Dermis microvascular lymphatic vessel endothelial cell (primary cell): ENCODE measurements at regions not wholly inside any gene's neighbourhood (a gene's known extent, or its start where the extent isn't known, plus 50 kb on each side); places are given as distances from the start of the nearest gene placed in this dataset.
"Not testable (repeated sequence)": the region's sequence is repeated elsewhere in the genome, so short reads cannot be mapped to it uniquely, and the experiment has no call there.

Experiments
- DNase-seq, 2 donors: peaks; one replicate each; pipeline versions ENCODE4 v3.0.0 to v3.0.0-alpha.2; 2010; ENCODE audit warnings: low read depth in 2 of 2

- no peak for DNase-seq
These were observed 64.8 kb upstream of the TBC1D3K start for GRCh38 chr17:37859451-37859850.

DNA sequence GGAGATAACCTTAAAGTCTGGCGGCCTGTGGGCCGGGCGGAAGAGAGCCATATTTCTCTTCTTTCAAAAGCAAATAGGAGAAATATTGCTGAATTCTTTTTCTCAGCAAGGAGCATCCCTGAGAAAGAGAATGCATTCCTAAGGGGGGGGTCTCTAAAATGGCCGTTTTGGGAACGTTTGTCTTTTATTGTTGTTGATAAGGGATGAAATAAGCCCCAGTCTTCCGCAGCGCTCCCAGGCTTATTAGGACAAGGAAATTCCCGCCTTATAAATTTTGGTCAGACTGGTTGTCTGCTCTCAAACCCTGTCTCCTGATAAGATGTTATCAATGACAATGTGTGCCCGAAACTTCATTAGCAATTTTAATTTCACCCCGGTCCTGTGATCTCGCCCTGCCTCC lies 65.8 kb upstream of the TBC1D3K start:
- DNase-seq, result not testable (repeated sequence)

DNA sequence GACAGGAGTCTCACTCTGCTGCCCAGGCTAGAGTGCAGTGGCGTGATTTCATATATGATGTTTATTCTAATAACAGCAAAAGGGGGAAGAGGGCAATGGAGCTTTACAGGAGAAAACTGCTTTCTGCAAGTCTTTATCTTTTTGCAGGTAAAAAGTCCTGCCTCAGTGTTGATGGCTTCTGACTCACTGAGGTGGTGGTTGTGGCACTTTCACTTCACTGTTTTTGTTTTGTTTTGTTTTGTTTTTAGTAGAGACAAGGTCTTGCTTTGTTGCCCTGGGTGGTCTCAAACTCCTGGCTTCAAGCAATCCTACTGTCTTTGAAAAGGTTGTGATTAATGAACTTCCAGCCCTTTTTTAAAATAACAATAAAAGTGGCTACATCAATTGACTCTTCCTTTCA lies 68.0 kb upstream of the TBC1D3K start:
- DNase-seq, result no peak

- no peak for DNase-seq
These were observed 74.6 kb upstream of the TBC1D3K start for GRCh38 chr17:37849617-37849972.

- DNase-seq, result peak in 1 of 2 donors; percentile 61
These were observed 75.3 kb upstream of the TBC1D3K start for GRCh38 chr17:37848690-37849616.

GRCh38 chr17:37847811-37848331 lies 76.3 kb upstream of the TBC1D3K start:
- DNase-seq, result no peak

- DNase-seq, result no peak
These were observed 77.1 kb upstream of the TBC1D3K start for GRCh38 chr17:37847102-37847501.

DNA sequence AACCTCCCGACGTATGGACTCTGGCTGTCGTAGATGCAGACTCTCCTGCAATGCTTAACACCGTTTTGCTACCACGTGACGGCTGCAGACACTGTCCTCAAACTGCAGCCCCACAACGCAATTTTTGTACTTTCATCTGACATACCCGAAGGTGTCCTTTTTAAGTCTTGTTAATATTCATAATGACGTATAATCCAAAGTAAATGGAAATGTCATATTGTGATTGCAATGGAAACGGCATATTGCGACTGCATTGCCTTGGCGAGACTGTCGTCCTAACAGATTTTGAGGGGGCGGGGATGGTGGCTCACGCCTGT lies 79.3 kb upstream of the TBC1D3K start:
- DNase-seq, result no peak

DNA sequence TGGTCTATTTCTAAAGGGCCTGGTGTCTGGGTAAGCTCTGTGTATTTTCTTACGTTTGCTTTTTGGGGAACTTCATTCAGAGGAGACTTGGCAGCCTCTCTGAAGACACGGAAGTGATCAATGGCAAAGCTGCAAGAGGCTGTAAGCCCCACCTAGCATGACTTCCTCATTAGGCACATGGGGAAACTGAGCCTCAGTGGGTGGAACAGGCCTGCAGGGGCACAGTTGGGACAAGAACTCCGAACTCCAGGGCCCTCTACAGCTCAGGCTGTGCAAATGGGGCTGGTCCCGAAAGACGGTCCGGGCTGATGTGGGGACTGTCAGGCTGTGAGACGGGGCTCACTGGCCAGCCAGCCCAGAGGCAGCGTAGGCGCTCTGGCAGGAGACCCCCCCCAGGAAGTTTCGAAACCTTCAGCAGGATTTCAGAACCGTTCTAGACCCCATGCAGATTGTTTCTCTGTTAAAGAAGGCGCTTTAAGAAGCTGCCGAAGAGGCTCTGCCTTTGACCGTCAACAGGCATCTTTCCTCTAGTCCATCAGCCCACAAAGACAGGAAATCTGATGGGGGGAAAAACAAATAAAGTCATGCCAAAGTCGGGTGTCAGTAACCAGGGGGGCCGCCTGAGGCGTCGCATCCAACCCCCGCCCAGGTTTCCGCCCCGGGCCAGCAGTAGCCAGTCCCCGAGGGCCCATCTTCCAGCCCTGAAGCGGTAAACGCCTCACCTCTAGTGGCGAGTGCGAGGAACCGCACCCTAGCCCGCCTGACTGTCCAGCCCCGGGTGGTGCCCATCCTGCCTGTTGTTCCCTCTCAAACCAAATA lies 79.8 kb upstream of the TBC1D3K start:
- peak in 1 of 2 donors; percentile 65 for DNase-seq

DNA sequence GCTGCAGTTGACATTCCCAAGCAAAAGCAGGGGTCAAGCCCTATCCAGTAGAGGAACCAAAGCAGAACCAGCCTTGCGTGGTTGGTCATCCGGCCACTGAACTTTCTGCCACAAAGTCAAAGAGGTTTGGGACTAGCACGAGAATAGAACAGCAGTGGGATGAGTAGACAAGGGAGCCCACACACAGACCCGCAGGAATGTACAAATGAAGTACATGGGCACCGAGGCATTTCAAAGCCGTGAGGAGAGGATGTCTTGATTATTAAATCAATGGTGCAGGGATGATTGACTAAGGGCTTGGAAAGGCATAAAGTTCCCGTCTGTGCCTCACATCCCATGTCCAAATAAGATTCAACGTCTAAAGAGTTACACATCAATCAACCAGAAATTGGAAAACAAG lies 81.8 kb upstream of the TBC1D3K start:
- DNase-seq, result no peak

DNA sequence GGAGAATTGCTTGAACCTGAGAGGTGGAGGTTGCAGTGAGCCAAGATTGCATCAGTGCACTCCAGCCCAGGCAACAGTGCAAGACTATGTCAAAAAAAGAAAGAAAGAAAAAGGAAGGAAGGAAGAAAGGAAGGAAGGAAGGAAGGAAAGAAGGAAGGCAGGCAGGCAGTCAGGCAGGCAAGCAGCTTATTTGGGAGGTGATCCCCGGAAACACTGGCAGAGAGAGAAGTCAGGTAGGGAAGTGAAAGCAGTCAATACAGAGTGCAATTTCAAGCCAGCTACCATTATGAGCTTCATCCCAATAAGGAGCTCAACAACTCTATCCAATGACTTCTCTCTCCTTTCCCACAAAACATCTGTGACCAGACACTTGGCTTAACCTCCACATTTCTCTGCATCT lies 83.0 kb upstream of the TBC1D3K start:
- DNase-seq, result no peak

- no peak for DNase-seq
These were observed 83.6 kb upstream of the TBC1D3K start for GRCh38 chr17:37840576-37840975.

DNA sequence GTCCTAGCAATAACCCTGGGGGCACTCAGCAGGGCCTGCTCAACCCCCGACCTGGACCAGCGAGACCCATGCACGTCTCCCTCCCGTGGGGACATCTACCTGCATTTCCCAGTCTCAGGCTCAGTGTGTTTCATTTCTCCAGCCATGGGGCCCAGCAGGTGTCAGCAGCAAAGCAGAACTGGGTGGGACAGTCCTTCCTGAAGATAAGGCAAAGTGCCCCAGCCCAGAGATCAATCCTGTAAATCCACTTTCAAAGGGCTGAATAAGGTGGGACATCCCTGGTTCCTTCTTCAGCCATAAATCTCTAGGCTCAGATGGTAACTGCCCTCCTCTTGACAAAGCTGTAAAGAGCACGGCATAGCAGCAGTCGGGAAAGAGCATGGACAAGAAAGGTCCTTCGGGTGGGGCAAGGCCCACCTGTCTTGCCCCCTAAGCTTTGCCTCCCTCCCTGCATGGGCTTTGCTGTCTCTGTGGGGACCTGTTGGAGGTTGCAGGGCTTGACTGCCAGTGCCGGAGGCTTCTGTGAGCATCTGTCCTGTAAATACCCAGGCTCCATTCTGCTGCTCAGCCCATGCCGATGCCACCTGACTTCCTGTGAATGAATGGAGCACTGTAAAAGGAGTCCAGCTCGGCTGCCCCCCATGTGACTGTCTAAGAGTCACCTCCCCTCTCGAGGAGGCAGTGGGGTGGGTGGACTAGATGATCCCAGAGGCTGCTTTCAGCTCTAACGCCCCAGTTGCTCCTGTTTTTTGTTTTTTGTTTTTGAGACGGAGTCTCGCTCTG lies 84.8 kb upstream of the TBC1D3K start:
- no peak for DNase-seq

GRCh38 chr17:37838276-37838675 lies 85.9 kb upstream of the TBC1D3K start:
- DNase-seq, result no peak

GRCh38 chr17:37836593-37836992 lies 87.6 kb upstream of the TBC1D3K start:
- no peak for DNase-seq

DNA sequence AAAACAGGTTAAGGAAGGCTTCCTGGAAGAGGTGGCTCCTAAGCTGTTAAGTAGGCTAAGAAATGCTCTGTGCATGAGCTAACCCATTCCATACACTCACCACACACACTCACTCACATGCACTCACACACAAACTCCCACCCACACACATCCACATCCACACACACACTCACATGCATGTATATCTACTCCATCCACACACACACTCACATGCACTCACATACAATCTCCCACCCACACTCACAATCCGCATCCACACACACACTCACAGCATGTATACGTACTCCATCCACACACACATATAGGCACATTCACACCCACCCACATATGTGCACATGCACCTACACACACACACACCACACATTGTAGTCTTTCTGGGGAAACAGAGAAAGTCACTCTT lies 89.3 kb upstream of the HNF1B start:
- DNase-seq, result no peak

GRCh38 chr17:37833237-37833859 lies 88.5 kb upstream of the HNF1B start:
- DNase-seq, result no peak

- DNase-seq, result no peak
These were observed 87.1 kb upstream of the HNF1B start for GRCh38 chr17:37831986-37832385.

GRCh38 chr17:37831492-37831891 lies 86.6 kb upstream of the HNF1B start:
- no peak for DNase-seq

DNA sequence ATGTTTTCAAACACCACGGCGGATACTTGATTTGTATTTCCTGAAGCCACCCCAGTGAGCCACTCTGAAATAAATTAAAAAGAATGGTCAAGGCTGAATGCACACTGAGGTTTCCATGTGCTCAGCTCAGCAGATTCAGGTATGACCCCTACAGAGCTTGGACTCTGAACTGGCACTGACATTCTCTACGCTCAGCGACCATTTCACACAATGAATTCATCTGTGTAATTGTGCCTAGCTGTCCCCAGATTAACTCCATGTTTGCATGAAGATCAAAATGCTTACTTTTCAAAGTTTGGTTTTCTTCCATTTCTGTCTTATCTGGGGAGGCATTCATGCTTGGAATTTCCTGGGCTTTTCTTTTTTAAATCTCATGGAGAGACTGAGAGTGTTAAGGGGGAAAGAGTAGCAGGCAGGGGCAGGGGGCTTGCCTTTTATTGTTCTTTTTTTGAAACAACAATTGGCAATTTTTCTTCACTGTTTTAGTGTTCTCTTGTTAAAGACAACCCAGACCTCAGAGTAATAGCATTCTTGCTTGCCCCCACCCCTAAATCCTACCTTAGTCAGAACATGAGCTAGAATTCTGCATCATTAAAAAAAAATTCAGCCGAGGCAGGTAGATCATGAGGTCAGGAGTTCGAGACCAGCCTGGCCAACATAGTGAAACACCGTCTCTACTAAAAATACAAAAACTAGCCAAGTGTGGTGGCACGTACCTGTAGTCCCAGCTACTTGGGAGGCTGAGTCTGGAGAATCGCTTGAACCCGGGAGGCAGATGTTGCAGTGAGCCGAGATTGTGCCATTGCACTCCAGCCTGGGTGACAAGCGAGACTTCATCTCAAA lies 85.5 kb upstream of the HNF1B start:
- no peak for DNase-seq
